Lower lobe of right lung (tissue), 2 donors: ENCODE measurements at regions not wholly inside any gene's neighbourhood (a gene's known extent, or its start where the extent isn't known, plus 50 kb on each side); places are given as distances from the start of the nearest gene placed in this dataset.
A peak's percentile ranks its signal among the peaks of the same experiment; 100 is the strongest.

Source experiments
- ATAC-seq, 2 donors: fragments of 200-7000 bp; cut with Tn5 transposase; one replicate each; pipeline ENCODE4 v1.9.1; 2020 to 2022; ENCODE audit warnings: mild to moderate bottlenecking in 2 of 2, moderate library complexity in 2 of 2
- DNase-seq: peaks from one replicate; pipeline ENCODE4 v3.0.0-alpha.2; 2020
- H3K27ac ChIP-seq: fragments of 200-600 bp; one replicate; pipeline ENCODE4 v1.8.0; 2022
- H3K27me3 ChIP-seq: fragments of 200-600 bp; one replicate; pipeline ENCODE4 v1.8.0; 2022; ENCODE audit warnings: low read depth
- H3K36me3 ChIP-seq: fragments of 200-600 bp; one replicate; pipeline ENCODE4 v1.8.0; 2022; ENCODE audit warnings: mild to moderate bottlenecking
- H3K4me1 ChIP-seq: fragments of 200-600 bp; one replicate; pipeline ENCODE4 v1.8.0; 2022
- H3K4me3 ChIP-seq: fragments of 200-600 bp; one replicate; pipeline ENCODE4 v1.8.0; 2022; ENCODE audit warnings: mild to moderate bottlenecking
- H3K9me3 ChIP-seq: fragments of 200-600 bp; one replicate; pipeline ENCODE4 v1.8.0; 2022
- intact Hi-C: fragments of 100-400 bp; cut with DNase I; formaldehyde crosslinking; loops from one replicate; pipeline ENCODE4 v1.11.0; 2022
- TF ChIP-seq, protein P1 (sequence below): fragments of 200-600 bp; IDR thresholded peaks from one replicate; pipeline ENCODE4 v1.8.0; 2022; ENCODE audit warnings: antibody characterized with exemption, mild to moderate bottlenecking
- donor health status: DM: no; HTN: yes; CAD: no; lungs with severe emphysema.

DNA sequence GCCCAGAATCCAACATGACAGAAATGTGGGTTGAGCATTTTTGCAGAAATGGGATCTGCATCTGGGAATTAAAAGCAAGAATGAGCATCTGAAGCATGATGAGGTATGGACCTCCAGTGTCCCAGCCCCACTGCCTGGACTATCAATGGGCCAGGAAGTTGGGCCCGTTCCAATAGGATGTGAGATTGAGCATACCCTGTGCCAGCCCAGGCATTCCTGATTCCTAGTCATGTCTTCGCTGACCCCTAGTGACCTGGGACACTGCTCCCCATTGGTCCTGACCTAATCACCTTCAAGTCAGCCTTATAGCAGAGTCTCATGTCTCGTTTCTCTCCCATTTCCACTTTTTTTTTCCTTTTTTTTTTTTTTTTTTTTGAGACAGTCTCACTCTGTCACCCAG is 197.4 kb upstream of the IRX2 start:
- ATAC-seq (no peak), DNase-seq (no peak)
- intact Hi-C loops: no loop called here
- TF ChIP-seq, protein P1, sequence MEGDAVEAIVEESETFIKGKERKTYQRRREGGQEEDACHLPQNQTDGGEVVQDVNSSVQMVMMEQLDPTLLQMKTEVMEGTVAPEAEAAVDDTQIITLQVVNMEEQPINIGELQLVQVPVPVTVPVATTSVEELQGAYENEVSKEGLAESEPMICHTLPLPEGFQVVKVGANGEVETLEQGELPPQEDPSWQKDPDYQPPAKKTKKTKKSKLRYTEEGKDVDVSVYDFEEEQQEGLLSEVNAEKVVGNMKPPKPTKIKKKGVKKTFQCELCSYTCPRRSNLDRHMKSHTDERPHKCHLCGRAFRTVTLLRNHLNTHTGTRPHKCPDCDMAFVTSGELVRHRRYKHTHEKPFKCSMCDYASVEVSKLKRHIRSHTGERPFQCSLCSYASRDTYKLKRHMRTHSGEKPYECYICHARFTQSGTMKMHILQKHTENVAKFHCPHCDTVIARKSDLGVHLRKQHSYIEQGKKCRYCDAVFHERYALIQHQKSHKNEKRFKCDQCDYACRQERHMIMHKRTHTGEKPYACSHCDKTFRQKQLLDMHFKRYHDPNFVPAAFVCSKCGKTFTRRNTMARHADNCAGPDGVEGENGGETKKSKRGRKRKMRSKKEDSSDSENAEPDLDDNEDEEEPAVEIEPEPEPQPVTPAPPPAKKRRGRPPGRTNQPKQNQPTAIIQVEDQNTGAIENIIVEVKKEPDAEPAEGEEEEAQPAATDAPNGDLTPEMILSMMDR: no peak
- Histone ChIP-seq H3K27me3 (no peaks in the 10 kb centered on the region), H3K4me1 (no peaks in the 10 kb centered on the region), H3K9me3 (no peaks in the 10 kb centered on the region), H3K36me3 (no peaks in the 10 kb centered on the region), H3K4me3 (no peak overlapping the region), H3K27ac (no peak overlapping the region)

- no peaks in the 10 kb centered on the region for H3K36me3 ChIP-seq
- DNase-seq (no peak), ATAC-seq (no peak)
- H3K27ac ChIP-seq: no peak overlapping the region
- H3K9me3 ChIP-seq: peaks cover 6% of the 10 kb centered on the region
- H3K4me1 ChIP-seq: no peaks in the 10 kb centered on the region
- intact Hi-C loops: no loop called here
- no peaks in the 10 kb centered on the region for H3K27me3 ChIP-seq
- H3K4me3 ChIP-seq: no peak overlapping the region
- TF ChIP-seq, protein P1: no peak
These were observed 194.8 kb upstream of the IRX2 start for GRCh38 chr5:2946315-2946714.

- Histone ChIP-seq H3K27me3 (no peaks in the 10 kb centered on the region), H3K4me3 (no peak overlapping the region), H3K4me1 (no peaks in the 10 kb centered on the region), H3K9me3 (peaks cover 5% of the 10 kb centered on the region), H3K27ac (no peak overlapping the region), H3K36me3 (no peaks in the 10 kb centered on the region)
- ATAC-seq (no peak), DNase-seq (no peak)
- intact Hi-C loops: no loop called here
- TF ChIP-seq, protein P1: no peak
These were observed 184.9 kb upstream of the IRX2 start for GRCh38 chr5:2936413-2936812.

DNA sequence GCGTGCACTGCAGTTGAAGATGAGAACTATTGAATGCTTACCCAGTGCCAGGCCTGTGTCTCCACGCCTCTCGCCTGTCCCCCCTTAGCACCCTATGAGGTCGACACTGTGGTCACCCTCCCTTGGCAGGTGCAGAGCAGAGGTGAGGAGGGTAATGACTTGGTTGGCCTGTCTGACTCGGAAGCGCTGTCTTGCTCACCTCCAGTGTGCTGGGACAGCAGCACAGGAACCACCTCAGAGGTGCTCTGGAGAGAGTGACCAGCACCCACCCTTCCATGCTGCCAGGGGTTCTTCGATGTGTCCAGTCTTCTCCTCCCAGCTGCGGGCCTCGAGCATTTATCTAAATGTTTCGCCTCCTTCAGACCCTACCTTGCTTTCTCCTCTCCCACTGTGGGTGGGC is 178.3 kb upstream of the IRX2 start:
- H3K36me3 ChIP-seq: no peaks in the 10 kb centered on the region
- no peaks in the 10 kb centered on the region for H3K27me3 ChIP-seq
- no peaks in the 10 kb centered on the region for H3K4me1 ChIP-seq
- ATAC-seq (no peak), DNase-seq (no peak)
- TF ChIP-seq, protein P1: no peak
- H3K27ac ChIP-seq: no peak overlapping the region
- H3K9me3 ChIP-seq: no peaks in the 10 kb centered on the region
- no peak overlapping the region for H3K4me3 ChIP-seq
- intact Hi-C loops: no loop called here

DNA sequence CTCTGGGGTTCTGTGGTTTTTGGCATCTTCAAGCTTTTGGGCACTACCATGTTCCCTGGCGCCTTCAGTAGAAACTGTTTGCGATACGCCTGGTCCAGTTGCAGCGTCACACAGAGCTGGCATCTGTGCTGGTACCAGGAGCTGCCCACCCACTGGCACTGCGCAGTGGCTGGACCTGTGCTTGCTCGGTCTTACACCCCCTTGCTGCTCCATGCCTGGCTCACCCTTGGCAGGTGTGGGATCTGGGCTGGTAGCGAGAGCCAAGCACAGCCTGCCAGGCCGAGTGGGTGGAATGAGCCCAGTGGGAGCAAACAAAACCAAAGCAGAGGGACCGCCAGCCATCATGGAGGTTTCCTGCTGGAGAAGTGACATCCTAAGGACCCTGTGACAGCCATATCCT is 170.2 kb upstream of the IRX2 start:
- Histone ChIP-seq H3K36me3 (no peaks in the 10 kb centered on the region), H3K9me3 (no peaks in the 10 kb centered on the region), H3K4me1 (no peaks in the 10 kb centered on the region), H3K27ac (no peak overlapping the region), H3K27me3 (no peaks in the 10 kb centered on the region), H3K4me3 (no peak overlapping the region)
- ATAC-seq: peak in 1 of 2 donors; percentile 13
- DNase-seq: no peak
- TF ChIP-seq, protein P1: no peak
- intact Hi-C loops: no loop called here

GRCh38 chr5:2921176-2921575 is 169.7 kb upstream of the IRX2 start:
- Histone ChIP-seq H3K27ac (no peak overlapping the region), H3K9me3 (no peaks in the 10 kb centered on the region), H3K27me3 (no peaks in the 10 kb centered on the region), H3K36me3 (no peaks in the 10 kb centered on the region), H3K4me1 (no peaks in the 10 kb centered on the region), H3K4me3 (no peak overlapping the region)
- TF ChIP-seq, protein P1: no peak
- DNase-seq (no peak), ATAC-seq (no peak)
- intact Hi-C loops: no loop called here
